ENCODE measurements at regions not wholly inside any gene's neighbourhood (a gene's known extent, or its start where the extent isn't known, plus 50 kb on each side); places are given as distances from the start of the nearest gene placed in this dataset.
A peak's percentile ranks its signal among the peaks of the same experiment; 100 is the strongest.
"Not testable (repeated sequence)": the region's sequence is repeated elsewhere in the genome, so short reads cannot be mapped to it uniquely, and the experiment has no call there.

DNA sequence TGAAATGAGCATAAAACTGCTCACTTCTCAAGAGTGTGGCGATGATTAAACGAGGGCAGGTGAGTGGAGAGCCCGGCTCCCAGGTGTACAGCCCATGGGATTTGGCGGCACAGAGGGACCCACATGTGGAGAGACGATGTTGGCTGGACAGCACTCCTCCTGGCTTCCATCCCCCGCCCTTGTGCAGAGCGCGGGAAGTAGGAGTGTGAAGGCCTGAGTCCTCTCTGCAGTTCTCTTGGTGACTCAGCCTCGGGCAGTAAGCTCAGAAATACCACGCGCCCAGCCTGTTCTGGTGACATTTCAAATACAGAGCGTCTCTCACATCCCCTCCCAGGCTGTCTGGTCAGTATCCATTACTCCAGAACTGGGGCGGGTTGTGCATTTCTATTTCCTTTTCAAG, 94.2 kb upstream of the SRSF6 start:
- no peak for DNase-seq

- no peak for DNase-seq
Measured at GRCh38 chr20:43361526-43361925, 96.2 kb upstream of the SRSF6 start.

- no peak for DNase-seq
Measured at GRCh38 chr20:43360016-43360415, 97.7 kb upstream of the SRSF6 start.

DNA sequence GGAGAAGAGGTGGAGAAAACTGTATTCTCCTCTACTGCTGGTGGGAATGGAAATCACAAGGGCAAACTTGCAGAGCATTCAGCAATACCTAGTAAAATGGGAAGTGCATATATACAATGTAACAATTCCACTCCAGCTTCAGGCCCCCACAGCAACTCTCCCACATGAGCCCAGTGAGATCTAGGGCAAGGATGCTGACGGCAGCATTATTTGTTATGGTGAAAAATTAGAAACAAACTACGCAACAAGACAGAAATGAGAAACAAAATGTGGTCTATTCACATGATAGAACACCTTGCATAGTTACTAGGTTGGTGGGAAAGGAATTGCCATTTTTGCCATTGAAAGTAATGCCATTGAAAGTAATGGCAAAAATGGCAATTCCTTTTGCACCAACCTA, 98.9 kb upstream of the SRSF6 start:
- no peak for DNase-seq

DNA sequence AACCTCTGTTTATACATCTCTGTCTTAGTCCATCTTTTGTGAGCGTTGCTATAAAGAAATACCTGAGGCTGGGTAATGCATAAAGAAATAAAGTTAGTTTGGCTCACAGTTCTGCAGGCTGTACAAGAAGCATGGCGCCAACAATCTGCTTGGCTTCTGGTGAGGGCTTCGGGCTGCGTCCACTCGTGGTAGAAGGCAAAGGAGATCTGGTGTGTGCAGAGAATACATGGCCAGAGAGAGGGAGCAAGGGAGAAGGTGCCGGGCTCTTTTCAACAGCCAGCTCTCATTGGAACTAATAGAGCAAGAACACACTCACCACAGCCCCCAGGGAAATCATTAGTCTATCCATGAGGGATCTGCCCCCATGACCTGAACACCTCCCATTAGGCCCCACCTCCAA, 100.3 kb upstream of the SRSF6 start:
- no peak for DNase-seq

DNA sequence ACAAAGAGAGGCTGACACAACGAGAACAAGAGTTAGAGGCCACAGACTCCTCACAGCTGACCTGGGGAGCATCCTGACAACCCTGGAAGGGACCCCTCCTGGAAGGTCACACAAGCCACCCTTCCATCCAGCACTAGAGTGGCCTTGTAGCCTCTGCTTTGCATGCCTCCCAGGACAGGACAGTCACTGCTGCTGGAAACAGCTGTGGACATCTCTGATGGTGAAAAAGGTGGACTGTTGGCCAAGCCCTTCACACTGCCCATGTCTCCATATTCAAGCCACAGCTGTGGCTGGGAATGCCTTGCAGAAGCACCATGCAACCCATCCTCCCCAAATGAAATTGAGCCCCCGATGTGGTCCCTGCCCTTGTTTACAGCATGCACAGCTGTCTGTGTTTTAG, 102.1 kb upstream of the SRSF6 start:
- DNase-seq: no peak

- DNase-seq: no peak
Measured at GRCh38 chr20:43352996-43353395, 104.7 kb upstream of the SRSF6 start.

DNA sequence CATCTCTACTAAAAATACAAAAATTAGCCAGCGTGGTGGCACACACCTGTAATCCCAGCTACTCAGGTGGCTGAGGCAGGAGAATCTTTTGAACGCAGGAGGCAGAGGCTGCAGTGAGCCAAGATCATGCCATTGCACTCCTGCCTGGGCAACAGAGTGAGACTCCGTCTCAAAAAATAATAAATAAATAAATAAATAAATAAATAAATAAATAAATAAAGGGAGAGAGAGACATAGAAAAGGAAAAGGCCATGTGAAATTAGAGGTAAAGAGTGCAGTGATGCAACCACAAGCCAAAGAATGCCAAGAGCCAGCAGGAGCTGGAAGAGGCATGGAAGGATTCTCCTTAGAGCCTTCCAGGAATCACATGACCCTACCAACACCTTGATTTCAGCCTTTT, 107.0 kb upstream of the SRSF6 start:
- DNase-seq: not testable (repeated sequence)

DNA sequence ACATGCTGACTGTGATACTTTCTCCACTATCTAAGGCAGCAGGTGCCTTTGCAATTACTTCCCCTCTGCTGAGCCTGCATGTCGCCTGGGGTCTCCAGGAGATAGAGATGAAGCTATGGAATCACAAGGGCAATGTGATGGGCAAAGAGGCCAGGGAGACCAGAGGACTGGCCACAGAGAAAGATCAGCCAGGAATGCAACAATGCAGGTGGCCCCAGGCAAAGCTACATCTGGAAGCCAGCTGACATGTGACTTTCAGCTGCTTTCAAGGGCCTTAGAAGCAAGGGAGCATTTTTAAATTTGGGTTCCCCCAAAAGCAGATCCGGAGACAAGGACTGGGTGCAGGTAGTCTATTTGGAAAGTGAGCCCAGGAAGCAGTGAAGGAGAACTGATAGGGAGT, 107.9 kb upstream of the SRSF6 start:
- DNase-seq: no peak

- DNase-seq: not testable (repeated sequence)
Measured at GRCh38 chr20:43347839-43348238, 109.9 kb upstream of the SRSF6 start.

GRCh38 chr20:43345676-43346075, 112.0 kb upstream of the SRSF6 start:
- peak; percentile 85 for DNase-seq

- DNase-seq: no peak
Measured at GRCh38 chr20:43341511-43341910, 116.2 kb upstream of the SRSF6 start.

DNA sequence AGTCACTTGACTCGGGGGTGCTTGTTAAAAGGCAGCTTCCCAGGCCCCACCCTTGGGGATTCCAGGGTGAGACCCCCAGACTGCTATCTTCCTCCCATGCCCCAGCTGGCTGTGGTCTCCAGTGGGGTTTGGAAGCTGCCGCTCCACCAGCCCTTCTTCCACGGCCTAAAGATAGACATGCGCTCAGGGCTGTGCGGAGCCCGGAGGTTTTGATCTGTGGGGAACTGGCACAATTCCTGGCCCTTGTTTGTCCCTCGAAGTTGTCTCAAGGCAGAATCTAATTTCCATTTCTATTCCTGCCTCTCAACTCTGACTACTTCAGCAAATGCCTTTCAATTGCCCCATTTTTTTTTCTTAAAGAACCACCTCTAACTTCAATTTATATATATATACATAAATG, 120.7 kb upstream of the SRSF6 start:
- no peak for DNase-seq

- no peak for DNase-seq
Measured at GRCh38 chr20:43334080-43334479, 123.6 kb upstream of the SRSF6 start.

- DNase-seq: no peak
Measured at GRCh38 chr20:43331906-43332305, 125.8 kb upstream of the SRSF6 start.

- no peak for DNase-seq
Measured at GRCh38 chr20:43328697-43329096, 129.0 kb upstream of the SRSF6 start.

DNA sequence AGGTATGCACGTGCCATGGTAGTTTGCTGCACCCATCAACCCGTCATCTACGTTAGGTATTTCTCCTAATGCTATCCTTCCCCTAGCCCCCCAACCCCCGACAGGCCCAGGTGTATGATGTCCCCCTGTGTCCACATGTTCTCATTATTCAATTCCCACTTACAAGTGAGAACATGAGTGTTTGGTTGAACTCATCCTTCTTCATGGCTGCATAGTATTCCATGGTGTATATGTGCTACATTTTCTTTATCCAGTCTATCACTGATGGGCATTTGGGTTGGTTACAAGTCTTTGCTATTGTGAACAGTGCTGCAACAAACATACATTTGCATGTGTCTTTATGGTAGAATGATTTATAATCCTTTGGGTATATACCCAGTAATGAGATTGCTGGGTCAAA, 130.5 kb upstream of the SRSF6 start:
- DNase-seq: not testable (repeated sequence)

- DNase-seq: no peak
Measured at GRCh38 chr20:43325926-43326325, 131.8 kb upstream of the SRSF6 start.

DNA sequence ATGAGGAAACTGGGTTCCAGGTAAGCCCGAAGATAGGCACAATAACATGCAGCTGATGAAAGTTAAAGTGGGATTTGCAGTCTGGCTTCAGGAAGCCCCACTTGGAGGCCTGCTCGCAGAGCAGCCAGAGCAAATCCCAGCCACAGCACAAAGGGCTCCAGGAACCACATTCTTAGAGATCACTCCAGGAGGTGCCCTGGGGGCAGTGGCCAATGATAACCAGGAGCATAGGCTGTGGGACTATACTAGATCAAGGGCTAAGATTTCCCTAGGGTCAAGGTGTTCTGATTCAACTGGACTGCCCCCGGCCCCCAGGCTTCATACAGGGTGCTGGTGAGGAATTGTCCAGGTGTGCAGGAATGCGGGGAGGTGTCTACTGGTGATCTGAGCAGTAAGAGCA, 133.9 kb upstream of the PTPRT start:
- DNase-seq: no peak

DNA sequence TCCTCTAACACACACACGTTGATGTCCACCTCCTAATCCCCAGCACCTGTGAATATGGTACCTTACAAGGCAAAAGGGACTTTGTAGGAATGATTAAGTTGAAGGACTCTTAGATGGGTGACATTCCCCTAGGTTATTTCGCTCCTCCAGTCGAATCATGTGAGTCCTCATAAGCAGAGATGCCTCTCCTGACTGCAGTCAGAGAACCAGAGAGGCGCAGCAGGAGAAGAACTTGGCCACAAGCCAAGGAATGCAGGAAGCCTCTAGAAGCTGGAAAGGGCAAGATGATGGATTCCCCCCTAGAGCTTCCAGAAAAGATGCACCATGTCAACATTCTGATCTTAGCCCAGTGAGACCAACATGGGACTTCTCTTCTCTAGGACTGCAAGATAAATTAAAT, 133.1 kb upstream of the PTPRT start:
- no peak for DNase-seq

GRCh38 chr20:43320536-43320935, 130.8 kb upstream of the PTPRT start:
- DNase-seq: no peak

- no peak for DNase-seq
Measured at GRCh38 chr20:43318755-43319297, 129.1 kb upstream of the PTPRT start.

GRCh38 chr20:43316271-43316670, 126.6 kb upstream of the PTPRT start:
- no peak for DNase-seq

DNA sequence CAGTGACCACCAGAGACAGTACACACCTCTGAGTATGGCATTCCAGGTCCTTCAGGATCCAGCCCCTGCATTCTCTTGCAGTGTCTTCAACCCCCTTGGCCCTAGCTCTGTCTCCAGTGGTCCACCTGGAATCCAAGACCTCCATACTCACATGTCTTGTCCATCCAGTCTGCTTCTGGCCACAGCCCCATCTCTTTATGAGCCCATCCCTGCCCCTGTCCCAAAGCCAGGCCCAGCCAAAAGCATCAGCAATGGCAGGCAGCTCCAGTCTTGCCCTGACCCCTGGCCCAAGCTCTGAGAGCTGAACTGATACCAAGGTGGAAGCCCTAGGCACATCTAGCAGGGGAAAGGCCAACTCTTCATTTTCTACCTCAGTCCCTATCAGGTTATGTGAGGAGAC, 119.6 kb upstream of the PTPRT start:
- DNase-seq: no peak

DNA sequence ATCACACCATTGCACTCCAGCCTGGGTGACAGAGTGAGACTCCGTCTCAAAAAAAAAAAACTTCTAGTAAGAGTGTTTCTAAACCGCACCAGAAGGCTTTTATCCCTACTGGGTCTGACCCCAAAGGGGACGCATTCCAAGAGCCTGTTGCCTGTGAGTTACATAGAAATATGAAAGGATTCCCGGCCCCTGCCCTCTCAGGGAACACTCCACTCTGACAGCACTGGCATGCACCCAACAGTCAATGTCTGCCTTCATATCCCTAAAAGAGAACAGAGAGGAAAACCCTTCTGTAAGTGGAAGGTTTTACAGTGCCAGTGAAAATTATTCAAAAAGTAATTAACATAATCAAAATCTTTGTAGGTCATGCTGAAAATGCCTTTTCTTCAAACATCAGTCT, 117.1 kb upstream of the PTPRT start:
- DNase-seq: no peak

- DNase-seq: no peak
Measured at GRCh38 chr20:43305749-43306148, 116.0 kb upstream of the PTPRT start.
